ENCODE measurements at regions not wholly inside any gene's neighbourhood (a gene's known extent, or its start where the extent isn't known, plus 50 kb on each side); places are given as distances from the start of the nearest gene placed in this dataset.

- FAIRE-seq = no peak
These were observed 108.8 kb upstream of the AFDN start for GRCh38 chr6:167717867-167718266.

GRCh38 chr6:167719920-167720319 lies 106.8 kb upstream of the AFDN start:
- no peak for TF ChIP-seq TAF1 (IDR thresholded peaks at IDR 0.05; ENCODE audit: borderline replicate concordance, low read depth, low read length)
- no peak for TF ChIP-seq POLR2A (IDR thresholded peaks at IDR 0.05; ENCODE audit: low read depth, low read length)
- TF ChIP-seq POLR2AphosphoS5 (IDR thresholded peaks at IDR 0.05; ENCODE audit: low read depth, low read length) = no peak
- FAIRE-seq = no peak

More at GRCh38 chr6:167717867-167718266, 108.8 kb upstream of the AFDN start:
- TF ChIP-seq POLR2AphosphoS5 (IDR thresholded peaks at IDR 0.05; ENCODE audit: low read depth, low read length) (no peak), TAF1 (IDR thresholded peaks at IDR 0.05; ENCODE audit: borderline replicate concordance, low read depth, low read length) (no peak), POLR2A (IDR thresholded peaks at IDR 0.05; ENCODE audit: low read depth, low read length) (no peak)
- DNase-seq (ENCODE audit: insufficient read length) = no peak

GRCh38 chr6:167720456-167721285 lies 106.0 kb upstream of the AFDN start:
- DNase-seq (ENCODE audit: insufficient read length) = no peak
- no peak for FAIRE-seq
- TF ChIP-seq POLR2AphosphoS5 (IDR thresholded peaks at IDR 0.05; ENCODE audit: low read depth, low read length) (no peak), POLR2A (IDR thresholded peaks at IDR 0.05; ENCODE audit: low read depth, low read length) (no peak), TAF1 (IDR thresholded peaks at IDR 0.05; ENCODE audit: borderline replicate concordance, low read depth, low read length) (no peak)

More at GRCh38 chr6:167719920-167720319, 106.8 kb upstream of the AFDN start:
- DNase-seq (ENCODE audit: insufficient read length) = no peak

DNA sequence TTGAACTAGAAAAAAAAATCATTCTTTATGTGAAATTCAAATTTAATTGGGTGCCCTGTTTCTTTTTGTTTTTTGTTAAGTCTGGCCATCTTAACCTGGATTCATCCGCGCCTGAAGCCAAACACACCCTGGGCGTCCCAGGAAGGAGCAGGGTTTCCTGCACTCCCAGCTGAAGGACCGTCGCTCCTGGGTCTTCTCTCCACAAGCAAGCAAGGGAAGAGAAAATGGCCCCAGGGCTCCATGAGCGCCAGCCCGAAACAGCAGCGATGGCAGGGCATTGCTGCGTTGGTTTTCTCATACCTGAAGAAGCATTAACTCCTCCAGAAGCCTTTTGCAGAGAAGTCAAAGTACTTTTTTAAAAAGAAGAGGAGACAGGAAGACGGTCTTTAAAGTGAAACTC lies 105.4 kb upstream of the AFDN start:
- FAIRE-seq (no peak), DNase-seq (ENCODE audit: insufficient read length) (no peak)
- TF ChIP-seq POLR2AphosphoS5 (IDR thresholded peaks at IDR 0.05; ENCODE audit: low read depth, low read length) (no peak), POLR2A (IDR thresholded peaks at IDR 0.05; ENCODE audit: low read depth, low read length) (no peak), TAF1 (IDR thresholded peaks at IDR 0.05; ENCODE audit: borderline replicate concordance, low read depth, low read length) (no peak)

- TF ChIP-seq POLR2AphosphoS5 (IDR thresholded peaks at IDR 0.05; ENCODE audit: low read depth, low read length) (no peak), TAF1 (IDR thresholded peaks at IDR 0.05; ENCODE audit: borderline replicate concordance, low read depth, low read length) (no peak), POLR2A (IDR thresholded peaks at IDR 0.05; ENCODE audit: low read depth, low read length) (no peak)
- FAIRE-seq (no peak), DNase-seq (ENCODE audit: insufficient read length) (no peak)
These were observed 103.9 kb upstream of the AFDN start for GRCh38 chr6:167722634-167723309.

DNA sequence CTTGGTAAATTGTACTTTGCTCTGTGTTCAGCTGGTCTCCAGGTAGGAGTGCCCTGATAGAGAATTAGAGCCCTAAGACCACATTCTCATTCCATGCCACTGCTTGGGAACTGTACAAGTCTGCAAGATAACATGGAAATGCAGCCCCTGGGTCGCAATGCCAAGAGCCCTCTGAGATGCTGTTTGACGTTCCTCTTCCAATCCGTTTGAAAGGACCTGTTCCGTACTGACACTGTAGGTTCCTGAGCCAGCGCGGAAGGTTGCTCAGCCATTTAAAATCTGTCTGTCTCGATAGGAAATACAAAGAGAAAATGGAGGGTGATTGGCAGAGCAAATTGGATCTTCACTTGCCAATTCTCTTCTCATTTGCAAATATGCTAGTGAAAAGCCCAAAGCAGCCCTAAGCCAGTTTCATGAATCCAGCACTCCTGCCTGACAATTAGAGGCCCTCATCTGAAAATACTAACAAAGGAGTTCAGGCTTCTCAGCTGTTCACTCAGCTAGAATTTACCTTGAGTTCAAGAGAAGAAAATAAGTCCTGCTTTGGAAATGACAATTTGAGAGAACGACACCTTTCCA lies 100.6 kb upstream of the AFDN start:
- DNase-seq (ENCODE audit: insufficient read length) (no peak), FAIRE-seq (no peak)
- TF ChIP-seq TAF1 (IDR thresholded peaks at IDR 0.05; ENCODE audit: borderline replicate concordance, low read depth, low read length) (no peak), POLR2A (IDR thresholded peaks at IDR 0.05; ENCODE audit: low read depth, low read length) (no peak), POLR2AphosphoS5 (IDR thresholded peaks at IDR 0.05; ENCODE audit: low read depth, low read length) (no peak)

DNA sequence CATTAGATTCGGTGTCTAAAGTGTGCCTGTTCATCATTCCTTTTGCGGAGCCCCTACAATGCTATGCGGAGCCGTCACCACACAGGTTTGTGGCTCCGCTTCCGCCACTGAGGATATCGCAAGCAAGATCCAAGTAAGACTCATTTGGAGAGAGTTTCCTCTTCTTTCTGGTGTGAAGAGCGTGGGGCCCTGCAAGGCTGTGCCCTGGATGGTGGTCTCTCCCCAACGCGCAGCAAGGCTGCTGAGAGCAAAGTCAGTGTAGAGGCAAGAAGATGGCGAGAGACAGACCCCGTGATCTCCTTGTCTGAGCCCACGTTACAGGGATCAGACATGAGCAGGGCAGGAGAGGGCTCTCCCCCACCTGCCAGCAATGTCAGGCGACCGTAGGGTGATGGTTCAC lies 96.3 kb upstream of the AFDN start:
- DNase-seq (ENCODE audit: insufficient read length) (no peak), FAIRE-seq (no peak)
- TF ChIP-seq TAF1 (IDR thresholded peaks at IDR 0.05; ENCODE audit: borderline replicate concordance, low read depth, low read length) = no peak
- no peak for TF ChIP-seq POLR2AphosphoS5 (IDR thresholded peaks at IDR 0.05; ENCODE audit: low read depth, low read length)
- no peak for TF ChIP-seq POLR2A (IDR thresholded peaks at IDR 0.05; ENCODE audit: low read depth, low read length)

DNA sequence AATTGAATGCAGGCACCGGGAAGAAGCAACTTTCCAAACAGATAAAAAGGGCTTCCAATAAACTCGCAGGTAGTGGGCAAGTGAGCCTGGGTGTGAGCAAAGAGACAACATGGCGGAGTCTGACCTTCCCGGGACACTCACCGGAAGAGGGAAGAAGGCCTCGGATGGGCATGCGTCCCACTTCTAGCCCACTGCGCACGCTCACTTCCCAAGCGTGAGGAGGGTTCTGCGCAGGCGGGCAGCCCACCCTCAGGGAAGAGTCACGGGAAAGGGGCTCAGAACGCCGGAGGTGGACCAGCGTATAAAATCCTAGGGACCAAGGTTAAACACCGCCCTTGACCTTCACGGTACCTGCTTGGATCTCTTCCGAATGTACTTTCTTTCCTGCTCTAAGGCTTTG lies 95.5 kb upstream of the AFDN start:
- DNase-seq (ENCODE audit: insufficient read length) (no peak), FAIRE-seq (no peak)
- TF ChIP-seq POLR2AphosphoS5 (IDR thresholded peaks at IDR 0.05; ENCODE audit: low read depth, low read length) (no peak), POLR2A (IDR thresholded peaks at IDR 0.05; ENCODE audit: low read depth, low read length) (no peak), TAF1 (IDR thresholded peaks at IDR 0.05; ENCODE audit: borderline replicate concordance, low read depth, low read length) (no peak)

DNA sequence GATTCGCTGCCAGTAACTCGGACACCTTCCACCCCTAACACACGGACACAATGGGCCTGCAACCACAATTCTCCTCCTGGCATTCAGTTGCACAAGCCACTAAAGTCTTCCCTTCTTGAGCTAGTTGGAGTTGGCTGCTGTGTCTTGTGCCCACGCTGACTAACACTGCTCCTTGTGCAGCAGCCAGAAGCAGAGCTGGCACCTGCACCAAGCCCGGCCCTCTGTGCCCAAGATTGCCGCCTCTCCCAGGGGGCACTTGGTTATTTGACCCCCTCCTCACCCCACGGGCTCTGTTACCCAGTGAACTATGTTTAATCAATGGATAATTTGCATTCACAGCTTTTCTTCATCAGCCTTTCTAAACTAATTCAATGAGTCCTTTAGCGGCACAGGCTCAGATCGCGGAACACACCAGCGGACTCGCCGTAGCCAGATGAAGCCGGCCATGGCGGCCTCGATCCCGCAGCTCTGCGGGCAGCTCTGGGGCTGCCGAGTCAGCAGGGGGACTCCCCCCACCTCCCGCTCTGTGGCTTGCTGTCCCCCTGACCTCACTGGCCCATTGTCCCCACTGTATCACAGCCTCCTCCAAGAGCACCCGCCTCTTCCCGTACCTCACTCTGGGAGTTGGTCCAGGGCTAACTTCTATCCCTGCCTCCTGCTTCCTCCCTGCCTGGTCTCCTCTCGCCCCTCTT lies 94.8 kb upstream of the AFDN start:
- TF ChIP-seq POLR2A (IDR thresholded peaks at IDR 0.05; ENCODE audit: low read depth, low read length) = no peak
- TF ChIP-seq POLR2AphosphoS5 (IDR thresholded peaks at IDR 0.05; ENCODE audit: low read depth, low read length) = no peak
- no peak for TF ChIP-seq TAF1 (IDR thresholded peaks at IDR 0.05; ENCODE audit: borderline replicate concordance, low read depth, low read length)
- no peak for DNase-seq (ENCODE audit: insufficient read length)
- no peak for FAIRE-seq

- DNase-seq (ENCODE audit: insufficient read length) (no peak), FAIRE-seq (no peak)
- TF ChIP-seq POLR2A (IDR thresholded peaks at IDR 0.05; ENCODE audit: low read depth, low read length) = no peak
- TF ChIP-seq POLR2AphosphoS5 (IDR thresholded peaks at IDR 0.05; ENCODE audit: low read depth, low read length) = no peak
- no peak for TF ChIP-seq TAF1 (IDR thresholded peaks at IDR 0.05; ENCODE audit: borderline replicate concordance, low read depth, low read length)
These were observed 92.7 kb upstream of the AFDN start for GRCh38 chr6:167733740-167734661.
